ENCODE measurements at regions not wholly inside any gene's neighbourhood (a gene's known extent, or its start where the extent isn't known, plus 50 kb on each side); places are given as distances from the start of the nearest gene placed in this dataset.

DNA sequence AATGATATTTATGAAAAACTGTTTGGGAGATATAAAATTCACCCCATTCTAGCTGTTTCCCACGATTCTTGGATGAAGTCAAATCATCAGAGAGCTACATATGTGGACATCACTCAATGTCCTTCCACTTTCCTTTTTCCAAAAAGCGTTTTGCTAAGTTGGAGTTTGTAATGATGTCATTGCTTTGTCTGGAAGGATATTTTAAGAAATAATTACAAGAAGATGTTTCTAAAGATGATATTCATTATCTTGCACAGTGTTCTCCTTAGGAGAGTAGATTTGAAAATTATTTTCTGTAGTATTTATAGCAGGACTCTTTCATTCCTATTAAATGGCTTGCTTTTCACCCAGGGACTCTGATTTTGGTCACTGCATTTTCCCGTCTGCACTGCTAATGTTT lies 851.2 kb downstream of the EFNB2 start:
- H2AFZ ChIP-seq = no peak overlapping the region
- H3K27ac Mint-ChIP-seq = no peak overlapping the region
- H3K79me2 ChIP-seq (replicated peaks; ENCODE audit: insufficient read depth) = no peaks in the 10 kb centered on the region
- H3K4me1 ChIP-seq (ENCODE audit: insufficient read depth) = no peaks in the 10 kb centered on the region
- TF ChIP-seq CREB1 (CRISPR knock-in tag; IDR thresholded peaks at IDR 0.05; ENCODE audit: low read depth) (no peak), EZH2phosphoT487 (IDR thresholded peaks at IDR 0.05; ENCODE audit: unreplicated experiment) (no peak), NANOG (IDR thresholded peaks at IDR 0.05; ENCODE audit: borderline replicate concordance) (no peak), ZNF331 (CRISPR knock-in tag; IDR thresholded peaks at IDR 0.05; ENCODE audit: low read depth) (no peak), JUNB (IDR thresholded peaks at IDR 0.05; ENCODE audit: unreplicated experiment) (no peak)
- no peak overlapping the region for H3K4me2 ChIP-seq
- no peak for DNase-seq (ENCODE audit: low spot score)
- H3K4me3 Mint-ChIP-seq = no peak overlapping the region
- H3K36me3 ChIP-seq (ENCODE audit: insufficient read depth) = no peaks in the 10 kb centered on the region
- no peaks in the 10 kb centered on the region for H4K20me1 ChIP-seq (replicated peaks; ENCODE audit: insufficient read depth)
- no peaks in the 10 kb centered on the region for H3K27me3 ChIP-seq (ENCODE audit: insufficient read depth)
- H3K27me3 Mint-ChIP-seq (ENCODE audit: insufficient read depth, low read depth, poor library complexity) = no peaks in the 10 kb centered on the region
- no peak overlapping the region for H3K4me3 ChIP-seq
- H3K4me1 Mint-ChIP-seq = peaks cover 6% of the 10 kb centered on the region; the same call in 2 of the 3 replicates
- no peak overlapping the region for H3K27ac ChIP-seq (ENCODE audit: low read depth)
- no peaks in the 10 kb centered on the region for H3F3A ChIP-seq (replicated peaks; ENCODE audit: low read depth)
- no peaks in the 10 kb centered on the region for H3K9me3 Mint-ChIP-seq
- no peaks in the 10 kb centered on the region for H3K36me3 Mint-ChIP-seq (ENCODE audit: low read depth)
- no peak for ATAC-seq
- no peaks in the 10 kb centered on the region for H3K9me2 ChIP-seq (ENCODE audit: insufficient read depth)

DNA sequence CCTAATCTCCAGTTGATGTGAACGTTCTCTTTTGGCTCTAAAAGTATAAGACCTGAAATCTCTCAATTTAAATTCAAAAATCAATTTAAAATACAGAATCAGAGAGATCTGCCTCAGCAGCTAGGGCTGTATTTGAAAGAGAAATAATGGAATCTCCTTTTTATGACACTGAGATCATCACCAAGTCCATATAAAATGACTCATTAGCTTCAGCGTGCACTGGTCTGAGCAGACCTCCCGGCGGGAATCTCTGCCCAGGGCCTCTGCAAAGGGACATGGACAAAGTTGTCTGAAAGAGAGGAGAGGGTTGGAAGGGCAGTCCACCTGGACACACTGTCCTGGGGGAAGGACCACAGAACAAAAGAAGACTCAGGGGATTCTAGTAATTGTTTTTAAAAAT lies 855.6 kb downstream of the EFNB2 start:
- no peaks in the 10 kb centered on the region for H3K27me3 ChIP-seq (ENCODE audit: insufficient read depth)
- H4K20me1 ChIP-seq (replicated peaks; ENCODE audit: insufficient read depth) = no peaks in the 10 kb centered on the region
- H2AFZ ChIP-seq = no peak overlapping the region
- no peaks in the 10 kb centered on the region for H3K27me3 Mint-ChIP-seq (ENCODE audit: insufficient read depth, low read depth, poor library complexity)
- no peaks in the 10 kb centered on the region for H3F3A ChIP-seq (replicated peaks; ENCODE audit: low read depth)
- H3K4me3 ChIP-seq = no peak overlapping the region
- H3K36me3 Mint-ChIP-seq (ENCODE audit: low read depth) = no peaks in the 10 kb centered on the region
- no peak for DNase-seq (ENCODE audit: low spot score)
- H3K4me1 ChIP-seq (ENCODE audit: insufficient read depth) = no peaks in the 10 kb centered on the region
- no peaks in the 10 kb centered on the region for H3K9me3 Mint-ChIP-seq
- H3K4me1 Mint-ChIP-seq = no peaks in the 10 kb centered on the region
- no peak overlapping the region for H3K27ac Mint-ChIP-seq
- H3K4me2 ChIP-seq = no peak overlapping the region
- no peak for ATAC-seq
- H3K36me3 ChIP-seq (ENCODE audit: insufficient read depth) = no peaks in the 10 kb centered on the region
- H3K27ac ChIP-seq (ENCODE audit: low read depth) = no peak overlapping the region
- H3K79me2 ChIP-seq (replicated peaks; ENCODE audit: insufficient read depth) = no peaks in the 10 kb centered on the region
- H3K9me2 ChIP-seq (ENCODE audit: insufficient read depth) = no peaks in the 10 kb centered on the region
- no peak overlapping the region for H3K4me3 Mint-ChIP-seq
- TF ChIP-seq, protein P1, sequence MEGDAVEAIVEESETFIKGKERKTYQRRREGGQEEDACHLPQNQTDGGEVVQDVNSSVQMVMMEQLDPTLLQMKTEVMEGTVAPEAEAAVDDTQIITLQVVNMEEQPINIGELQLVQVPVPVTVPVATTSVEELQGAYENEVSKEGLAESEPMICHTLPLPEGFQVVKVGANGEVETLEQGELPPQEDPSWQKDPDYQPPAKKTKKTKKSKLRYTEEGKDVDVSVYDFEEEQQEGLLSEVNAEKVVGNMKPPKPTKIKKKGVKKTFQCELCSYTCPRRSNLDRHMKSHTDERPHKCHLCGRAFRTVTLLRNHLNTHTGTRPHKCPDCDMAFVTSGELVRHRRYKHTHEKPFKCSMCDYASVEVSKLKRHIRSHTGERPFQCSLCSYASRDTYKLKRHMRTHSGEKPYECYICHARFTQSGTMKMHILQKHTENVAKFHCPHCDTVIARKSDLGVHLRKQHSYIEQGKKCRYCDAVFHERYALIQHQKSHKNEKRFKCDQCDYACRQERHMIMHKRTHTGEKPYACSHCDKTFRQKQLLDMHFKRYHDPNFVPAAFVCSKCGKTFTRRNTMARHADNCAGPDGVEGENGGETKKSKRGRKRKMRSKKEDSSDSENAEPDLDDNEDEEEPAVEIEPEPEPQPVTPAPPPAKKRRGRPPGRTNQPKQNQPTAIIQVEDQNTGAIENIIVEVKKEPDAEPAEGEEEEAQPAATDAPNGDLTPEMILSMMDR (conservative IDR thresholded peaks at IDR 0.05; ENCODE audit: low read depth in 2 of 2) = no peak
- TF ChIP-seq STAT1 (IDR thresholded peaks at IDR 0.05; ENCODE audit: unreplicated experiment) = no peak
- no peak for TF ChIP-seq CREB1 (CRISPR knock-in tag; IDR thresholded peaks at IDR 0.05; ENCODE audit: low read depth)
- TF ChIP-seq ZNF331 (CRISPR knock-in tag; IDR thresholded peaks at IDR 0.05; ENCODE audit: low read depth) = no peak
- TF ChIP-seq NANOG (IDR thresholded peaks at IDR 0.05; ENCODE audit: borderline replicate concordance) = no peak
- TF ChIP-seq, protein P2, sequence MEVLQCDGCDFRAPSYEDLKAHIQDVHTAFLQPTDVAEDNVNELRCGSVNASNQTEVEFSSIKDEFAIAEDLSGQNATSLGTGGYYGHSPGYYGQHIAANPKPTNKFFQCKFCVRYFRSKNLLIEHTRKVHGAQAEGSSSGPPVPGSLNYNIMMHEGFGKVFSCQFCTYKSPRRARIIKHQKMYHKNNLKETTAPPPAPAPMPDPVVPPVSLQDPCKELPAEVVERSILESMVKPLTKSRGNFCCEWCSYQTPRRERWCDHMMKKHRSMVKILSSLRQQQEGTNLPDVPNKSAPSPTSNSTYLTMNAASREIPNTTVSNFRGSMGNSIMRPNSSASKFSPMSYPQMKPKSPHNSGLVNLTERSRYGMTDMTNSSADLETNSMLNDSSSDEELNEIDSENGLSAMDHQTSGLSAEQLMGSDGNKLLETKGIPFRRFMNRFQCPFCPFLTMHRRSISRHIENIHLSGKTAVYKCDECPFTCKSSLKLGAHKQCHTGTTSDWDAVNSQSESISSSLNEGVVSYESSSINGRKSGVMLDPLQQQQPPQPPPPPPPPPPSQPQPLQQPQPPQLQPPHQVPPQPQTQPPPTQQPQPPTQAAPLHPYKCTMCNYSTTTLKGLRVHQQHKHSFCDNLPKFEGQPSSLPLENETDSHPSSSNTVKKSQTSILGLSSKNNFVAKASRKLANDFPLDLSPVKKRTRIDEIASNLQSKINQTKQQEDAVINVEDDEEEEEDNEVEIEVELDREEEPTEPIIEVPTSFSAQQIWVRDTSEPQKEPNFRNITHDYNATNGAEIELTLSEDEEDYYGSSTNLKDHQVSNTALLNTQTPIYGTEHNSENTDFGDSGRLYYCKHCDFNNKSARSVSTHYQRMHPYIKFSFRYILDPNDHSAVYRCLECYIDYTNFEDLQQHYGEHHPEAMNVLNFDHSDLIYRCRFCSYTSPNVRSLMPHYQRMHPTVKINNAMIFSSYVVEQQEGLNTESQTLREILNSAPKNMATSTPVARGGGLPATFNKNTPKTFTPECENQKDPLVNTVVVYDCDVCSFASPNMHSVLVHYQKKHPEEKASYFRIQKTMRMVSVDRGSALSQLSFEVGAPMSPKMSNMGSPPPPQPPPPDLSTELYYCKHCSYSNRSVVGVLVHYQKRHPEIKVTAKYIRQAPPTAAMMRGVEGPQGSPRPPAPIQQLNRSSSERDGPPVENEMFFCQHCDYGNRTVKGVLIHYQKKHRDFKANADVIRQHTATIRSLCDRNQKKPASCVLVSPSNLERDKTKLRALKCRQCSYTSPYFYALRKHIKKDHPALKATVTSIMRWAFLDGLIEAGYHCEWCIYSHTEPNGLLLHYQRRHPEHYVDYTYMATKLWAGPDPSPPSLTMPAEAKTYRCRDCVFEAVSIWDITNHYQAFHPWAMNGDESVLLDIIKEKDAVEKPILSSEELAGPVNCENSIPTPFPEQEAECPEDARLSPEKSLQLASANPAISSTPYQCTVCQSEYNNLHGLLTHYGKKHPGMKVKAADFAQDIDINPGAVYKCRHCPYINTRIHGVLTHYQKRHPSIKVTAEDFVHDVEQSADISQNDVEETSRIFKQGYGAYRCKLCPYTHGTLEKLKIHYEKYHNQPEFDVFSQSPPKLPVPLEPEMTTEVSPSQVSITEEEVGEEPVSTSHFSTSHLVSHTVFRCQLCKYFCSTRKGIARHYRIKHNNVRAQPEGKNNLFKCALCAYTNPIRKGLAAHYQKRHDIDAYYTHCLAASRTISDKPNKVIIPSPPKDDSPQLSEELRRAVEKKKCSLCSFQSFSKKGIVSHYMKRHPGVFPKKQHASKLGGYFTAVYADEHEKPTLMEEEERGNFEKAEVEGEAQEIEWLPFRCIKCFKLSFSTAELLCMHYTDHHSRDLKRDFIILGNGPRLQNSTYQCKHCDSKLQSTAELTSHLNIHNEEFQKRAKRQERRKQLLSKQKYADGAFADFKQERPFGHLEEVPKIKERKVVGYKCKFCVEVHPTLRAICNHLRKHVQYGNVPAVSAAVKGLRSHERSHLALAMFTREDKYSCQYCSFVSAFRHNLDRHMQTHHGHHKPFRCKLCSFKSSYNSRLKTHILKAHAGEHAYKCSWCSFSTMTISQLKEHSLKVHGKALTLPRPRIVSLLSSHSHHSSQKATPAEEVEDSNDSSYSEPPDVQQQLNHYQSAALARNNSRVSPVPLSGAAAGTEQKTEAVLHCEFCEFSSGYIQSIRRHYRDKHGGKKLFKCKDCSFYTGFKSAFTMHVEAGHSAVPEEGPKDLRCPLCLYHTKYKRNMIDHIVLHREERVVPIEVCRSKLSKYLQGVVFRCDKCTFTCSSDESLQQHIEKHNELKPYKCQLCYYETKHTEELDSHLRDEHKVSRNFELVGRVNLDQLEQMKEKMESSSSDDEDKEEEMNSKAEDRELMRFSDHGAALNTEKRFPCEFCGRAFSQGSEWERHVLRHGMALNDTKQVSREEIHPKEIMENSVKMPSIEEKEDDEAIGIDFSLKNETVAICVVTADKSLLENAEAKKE (CRISPR knock-in tag; IDR thresholded peaks at IDR 0.05) = no peak
- TF ChIP-seq POLR2AphosphoS5 (IDR thresholded peaks at IDR 0.05; ENCODE audit: low read depth) = no peak
- no peak for TF ChIP-seq ZNF114 (CRISPR knock-in tag; IDR thresholded peaks at IDR 0.05)
- no peak for TF ChIP-seq EZH2phosphoT487 (IDR thresholded peaks at IDR 0.05; ENCODE audit: unreplicated experiment)
- no peak for TF ChIP-seq EZH2 (IDR thresholded peaks at IDR 0.05; ENCODE audit: low read depth, unreplicated experiment)

Data from GM23338 (cell line).